ENCODE measurements at regions not wholly inside any gene's neighbourhood (a gene's known extent, or its start where the extent isn't known, plus 50 kb on each side); places are given as distances from the start of the nearest gene placed in this dataset.
A peak's percentile ranks its signal among the peaks of the same experiment; 100 is the strongest.

DNA sequence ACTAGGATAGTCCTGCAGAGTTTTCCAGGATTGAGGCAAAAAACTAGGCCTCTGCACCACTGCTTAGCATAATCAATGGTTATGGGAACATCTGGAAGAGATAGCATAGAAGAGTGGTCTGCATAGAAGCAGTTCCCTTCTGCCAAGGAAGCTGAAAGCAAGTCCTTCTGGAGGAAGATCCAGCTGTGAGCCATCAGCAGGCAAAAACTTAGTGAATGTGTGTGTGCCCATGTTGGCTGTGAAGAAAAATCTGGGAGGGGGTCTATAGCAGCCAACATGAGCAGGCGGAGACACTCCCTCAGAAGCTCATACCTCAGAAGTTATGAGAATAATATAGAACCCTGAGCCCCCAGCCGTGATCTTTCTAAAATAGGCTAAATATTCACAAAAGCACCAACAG, 228.1 kb upstream of the STEAP1 start:
- DNase-seq = peak in 1 of 2 donors; percentile 56

DNA sequence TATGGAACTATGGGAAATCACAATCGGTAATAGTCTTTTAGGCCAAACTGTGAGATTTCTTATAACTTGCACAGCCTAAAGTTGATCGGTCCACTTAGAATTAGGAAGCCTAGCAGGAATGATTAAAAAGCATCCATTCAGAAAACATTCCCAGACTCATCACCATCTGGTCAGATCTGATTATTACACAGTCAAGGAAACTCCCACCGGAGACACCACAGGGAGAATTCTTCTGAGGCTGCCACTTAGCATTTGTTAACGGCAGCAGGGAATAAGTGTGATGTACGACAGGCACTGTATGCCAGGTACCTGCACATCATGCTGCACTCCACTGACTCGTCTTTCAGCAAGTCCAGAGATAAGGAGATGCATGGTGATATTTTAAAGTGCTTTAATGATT, 227.6 kb upstream of the STEAP1 start:
- no peak for DNase-seq

DNA sequence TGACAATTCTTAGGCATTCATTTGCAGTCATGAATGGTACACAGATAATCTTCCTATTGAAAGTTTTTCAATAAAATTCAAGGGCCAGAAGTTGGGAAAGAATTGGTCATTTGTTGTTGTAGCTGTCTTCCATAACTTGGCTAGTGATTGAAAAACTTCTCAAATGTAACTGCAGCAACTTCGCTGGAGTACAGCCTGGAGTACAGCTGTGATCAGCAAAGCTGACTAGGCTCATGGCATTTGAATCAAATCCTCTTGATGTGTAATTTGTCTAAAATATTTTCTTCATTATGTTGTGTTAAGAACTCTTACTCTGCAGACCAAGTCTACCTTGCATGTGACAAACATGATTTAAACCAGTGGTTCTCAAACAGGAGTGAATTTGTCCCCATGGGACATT, 226.5 kb upstream of the STEAP1 start:
- DNase-seq = no peak

DNA sequence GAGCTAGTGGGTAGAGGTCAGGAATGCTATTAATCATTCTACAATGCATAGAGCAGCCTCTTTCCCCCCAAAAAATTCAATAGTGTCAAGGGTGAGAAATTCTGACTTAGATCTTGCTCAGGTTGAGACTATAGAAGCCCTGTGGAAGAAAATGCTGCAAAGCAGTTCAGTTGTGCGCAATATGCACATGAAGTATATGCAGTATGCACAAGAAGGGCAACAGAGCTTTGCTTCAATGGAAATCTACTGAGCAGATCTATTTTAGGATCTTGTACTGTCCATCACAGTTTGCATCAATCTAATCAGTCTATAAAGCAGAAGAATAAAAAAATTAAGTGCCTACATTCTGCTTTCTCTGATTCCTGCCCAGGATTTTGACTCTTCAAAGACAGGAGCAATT, 225.8 kb upstream of the STEAP1 start:
- DNase-seq = no peak

DNA sequence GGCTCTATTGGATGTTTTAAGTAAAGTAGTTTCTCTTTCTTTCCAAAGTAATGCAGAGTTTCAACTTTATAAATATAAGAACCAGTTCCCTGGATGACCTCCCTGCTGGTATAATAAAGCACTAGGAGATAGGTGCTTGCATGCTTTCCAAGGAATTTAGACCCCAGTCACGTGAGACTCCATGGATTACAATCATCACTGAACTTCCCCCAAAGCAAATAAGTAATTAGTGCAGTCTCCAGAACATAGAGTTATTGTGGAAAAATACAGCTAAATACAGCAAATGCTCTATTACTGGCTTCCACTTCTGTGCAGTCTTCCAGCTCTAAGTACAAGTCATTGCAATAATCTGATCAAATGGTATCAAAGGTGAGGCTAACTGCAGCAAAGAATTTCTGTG, 220.2 kb upstream of the STEAP1 start:
- no peak for DNase-seq

DNA sequence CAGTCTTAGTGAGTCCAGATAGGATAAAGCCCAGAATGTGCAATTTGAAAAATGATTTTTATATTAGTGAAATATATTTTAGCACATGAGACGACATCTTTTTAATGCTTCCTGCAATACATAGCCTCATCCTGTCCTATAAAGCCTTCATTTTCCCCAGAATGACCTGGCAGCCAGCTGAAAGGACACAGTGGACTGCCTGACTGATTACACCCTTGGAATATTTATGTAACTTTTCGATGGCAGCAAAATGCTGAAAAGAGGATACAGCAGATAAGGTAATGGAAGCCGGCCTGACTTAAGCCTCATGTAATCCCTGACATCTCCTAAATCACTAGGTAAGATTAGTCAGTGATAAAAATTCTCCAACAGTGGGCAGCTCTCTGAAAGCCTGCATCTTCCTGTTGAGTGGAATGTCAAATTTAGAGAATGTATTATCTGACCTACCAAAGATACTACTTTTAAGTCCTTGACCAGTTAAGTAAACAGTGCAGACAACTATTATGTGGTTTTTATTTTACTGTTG, 210.7 kb upstream of the STEAP1 start:
- no peak for DNase-seq

DNA sequence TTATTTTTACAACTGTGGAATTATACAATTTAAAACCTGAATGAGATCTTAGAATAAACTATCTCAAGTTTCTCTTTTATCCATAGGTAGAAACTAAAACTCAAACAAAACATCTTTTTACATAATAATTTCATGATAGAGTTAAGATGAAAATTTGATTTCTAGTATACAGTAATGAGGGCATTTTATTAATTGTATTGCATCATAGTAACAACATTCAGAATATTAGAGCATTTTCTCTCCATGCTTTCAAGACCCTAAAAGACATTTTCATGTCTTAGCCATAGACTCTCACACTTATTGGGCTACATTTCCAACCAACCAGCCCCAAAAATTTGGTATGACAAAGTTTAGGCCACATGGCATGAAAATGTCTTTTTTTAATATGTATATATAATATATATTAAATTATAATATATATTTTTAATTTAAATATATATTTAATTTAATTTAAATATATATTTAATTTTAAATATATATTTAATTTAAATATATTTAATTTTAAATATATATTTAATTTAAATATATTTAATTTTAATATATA, 195.7 kb upstream of the STEAP1 start:
- no peak for DNase-seq

DNA sequence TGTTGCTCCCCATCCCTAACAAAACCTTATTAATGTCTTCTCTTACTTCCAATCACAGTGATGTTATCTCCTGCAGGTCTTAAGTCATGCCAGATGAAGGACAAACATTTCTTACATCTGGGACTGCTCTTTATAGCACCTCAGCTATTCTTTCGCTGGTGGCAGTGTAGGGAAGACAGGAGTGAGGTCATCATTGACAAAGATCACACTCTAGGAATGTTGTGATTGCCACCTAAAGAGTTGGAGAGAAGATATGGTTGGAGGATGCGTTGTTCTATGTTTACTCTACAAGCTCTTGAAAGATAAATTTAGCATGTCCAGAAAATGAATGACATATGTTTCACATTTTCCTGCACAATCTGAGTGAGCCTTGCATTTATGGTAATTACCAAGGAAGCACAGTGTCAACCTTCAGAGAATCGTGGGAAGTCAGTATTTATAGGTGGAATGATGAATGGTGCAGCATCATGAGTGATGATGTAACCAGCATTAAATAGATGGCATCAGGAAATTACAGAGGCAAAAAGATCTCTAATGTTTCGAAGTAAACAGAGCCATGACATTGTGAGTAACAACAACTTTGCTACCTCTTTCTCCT, 188.1 kb upstream of the STEAP1 start:
- no peak for DNase-seq

DNA sequence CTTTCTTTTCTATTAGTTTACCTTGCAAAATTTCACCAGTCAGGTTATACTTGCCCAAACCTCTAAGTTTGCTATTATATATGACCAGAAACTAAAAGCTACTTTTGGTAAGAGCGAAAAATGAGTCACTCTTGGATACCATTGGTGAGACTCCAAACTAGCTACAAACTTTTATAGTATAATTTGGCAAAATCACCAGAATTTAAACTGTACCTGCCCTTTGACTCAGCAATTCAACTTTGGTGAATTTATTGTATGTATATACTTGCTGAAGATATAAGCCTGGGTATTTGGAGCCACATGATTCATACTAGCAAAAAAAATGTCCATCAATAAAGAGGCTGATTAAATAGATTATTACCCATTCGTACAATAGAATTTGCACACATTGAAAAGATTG, 178.7 kb upstream of the STEAP1 start:
- no peak for DNase-seq

DNA sequence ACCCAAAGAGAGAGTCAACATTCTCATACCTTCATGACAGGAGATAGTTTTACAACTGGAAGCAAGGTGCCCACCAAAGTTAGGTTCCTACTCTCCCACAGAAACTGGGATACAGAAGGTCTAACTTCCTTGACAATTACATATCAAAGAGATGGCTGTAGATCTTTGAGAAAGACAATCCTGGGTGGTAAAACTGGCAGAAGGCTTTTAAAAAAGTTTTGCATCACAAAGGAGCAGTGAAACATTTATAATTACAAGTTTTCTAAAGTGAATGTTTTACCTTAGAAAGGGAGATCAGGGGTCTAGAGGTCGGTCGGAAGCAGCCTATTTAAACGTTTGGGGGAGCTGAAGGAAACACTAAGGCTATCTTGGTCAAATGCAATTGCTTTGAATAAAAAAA, 166.6 kb upstream of the STEAP1 start:
- no peak for DNase-seq

DNA sequence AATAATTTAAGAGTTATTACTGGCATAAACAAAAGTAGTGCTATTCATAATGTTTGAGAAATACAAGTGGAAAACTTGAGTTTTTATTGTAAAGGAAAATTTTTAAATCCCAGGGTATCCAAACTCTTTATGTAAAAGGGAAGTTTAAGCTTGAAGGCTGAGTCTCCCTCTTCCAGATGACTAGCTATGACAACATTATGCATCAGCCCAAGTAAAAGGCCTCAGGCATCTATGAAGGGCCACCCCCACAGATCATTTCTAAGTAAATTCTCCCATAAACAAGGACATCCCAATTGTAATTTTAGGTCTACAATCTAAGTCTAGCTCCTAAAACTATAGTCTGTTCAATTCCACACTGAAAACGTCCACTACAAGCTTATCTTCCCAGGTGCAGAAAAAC, 166.2 kb upstream of the STEAP1 start:
- DNase-seq = no peak

DNA sequence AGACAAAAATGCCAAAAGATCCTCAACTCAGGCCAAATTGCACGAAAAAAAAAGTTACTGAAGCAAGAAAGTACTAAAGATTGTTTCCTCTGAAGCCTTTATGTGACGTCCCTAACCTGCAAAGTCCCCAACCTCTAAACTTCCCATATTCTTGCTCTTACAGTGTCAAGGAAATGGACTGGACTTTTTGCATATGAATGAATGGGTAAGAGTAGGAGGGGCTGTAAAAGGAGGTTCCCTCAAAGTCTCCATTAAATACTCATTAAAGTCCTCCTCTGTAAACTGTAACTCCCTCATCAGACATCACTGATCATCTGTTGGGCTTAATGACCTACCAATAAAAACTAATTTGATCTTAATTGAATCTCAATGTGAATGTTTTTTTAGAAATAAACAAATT, 164.8 kb upstream of the STEAP1 start:
- DNase-seq = no peak

DNA sequence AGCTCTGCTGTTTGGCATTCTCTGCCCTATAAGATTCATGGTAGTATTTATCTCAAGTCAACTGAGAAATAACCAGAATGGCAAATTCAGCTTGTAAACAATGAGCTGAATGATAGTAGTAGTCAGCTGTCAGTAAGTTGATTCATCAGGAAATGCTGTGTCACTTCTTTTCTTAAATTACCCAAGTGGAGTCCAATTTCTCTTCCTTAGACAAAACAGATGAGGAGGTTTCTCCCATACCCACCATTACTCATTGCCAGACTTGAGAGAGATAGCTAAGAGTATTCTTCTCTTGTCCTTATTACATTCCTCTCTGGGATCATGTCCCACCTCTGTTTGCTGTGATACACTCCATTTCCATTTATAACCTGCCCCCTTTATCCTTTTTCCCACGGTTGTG, 159.8 kb upstream of the STEAP1 start:
- DNase-seq = no peak

DNA sequence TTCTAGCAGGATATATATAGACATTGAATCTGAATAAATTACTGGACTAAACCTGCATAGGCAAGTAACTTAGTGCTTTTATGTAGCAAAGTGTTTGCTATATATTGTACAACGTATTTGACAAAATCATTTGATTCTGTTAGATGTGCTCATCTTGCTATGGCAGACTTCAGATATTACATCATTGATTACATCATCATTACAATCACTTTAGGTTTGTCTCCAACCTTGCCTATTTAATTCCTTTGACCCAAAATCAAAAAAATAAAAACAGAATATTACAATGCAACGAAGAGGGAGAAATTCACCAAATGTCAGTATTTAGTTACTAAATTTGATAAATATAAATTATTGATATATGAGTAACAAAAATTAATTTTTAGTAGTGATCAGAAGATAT, 155.7 kb upstream of the STEAP1 start:
- no peak for DNase-seq

DNA sequence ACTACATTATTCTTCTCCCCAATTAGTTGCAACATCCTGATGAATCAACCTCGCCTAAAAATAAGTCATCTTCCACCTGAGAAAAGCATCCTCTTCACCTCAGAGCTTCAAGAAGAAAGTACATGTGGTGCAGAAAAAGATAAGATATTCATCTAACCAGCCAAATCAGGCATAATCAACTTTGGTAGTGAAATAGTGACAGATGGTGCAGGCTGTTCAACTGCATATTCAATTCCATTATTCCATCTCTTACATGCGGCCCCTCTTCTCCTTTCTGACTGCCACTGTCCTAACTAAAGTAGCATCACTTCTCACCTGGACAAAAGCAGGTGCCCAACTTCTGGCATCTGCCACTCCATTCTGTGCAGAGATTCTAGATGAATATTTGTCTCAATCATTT, 148.4 kb upstream of the STEAP1 start:
- DNase-seq = no peak

DNA sequence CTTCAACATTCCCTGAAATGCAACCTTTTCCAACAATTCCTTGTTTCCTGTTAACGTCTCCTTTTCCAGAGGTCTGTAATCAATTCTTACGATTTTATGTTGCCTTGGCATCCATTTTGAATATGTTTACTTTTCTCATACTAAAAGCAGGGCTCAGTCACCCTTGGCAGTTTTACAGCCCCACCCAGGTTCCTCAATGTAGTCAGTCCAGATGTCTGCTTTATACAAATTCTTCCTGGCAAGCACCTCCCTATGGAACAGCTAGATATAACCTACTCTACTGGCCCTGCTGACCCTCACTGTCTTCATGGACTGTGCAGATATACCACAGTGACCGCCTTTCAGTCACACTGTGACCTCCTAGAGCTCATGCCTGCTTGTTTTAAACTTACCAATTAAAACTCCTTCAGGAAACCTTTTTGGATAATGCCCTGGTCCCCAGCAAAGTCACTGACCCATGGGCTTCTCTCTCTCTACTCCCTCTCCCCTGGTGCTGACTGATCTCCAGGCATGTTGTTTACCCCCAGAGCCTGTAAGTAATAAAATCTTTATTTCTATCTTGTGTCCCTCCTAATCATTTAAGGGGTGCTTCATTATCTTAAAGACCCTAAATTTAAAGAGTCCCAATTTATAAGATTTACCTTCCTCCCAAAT, 147.1 kb upstream of the STEAP1 start:
- DNase-seq = no peak

DNA sequence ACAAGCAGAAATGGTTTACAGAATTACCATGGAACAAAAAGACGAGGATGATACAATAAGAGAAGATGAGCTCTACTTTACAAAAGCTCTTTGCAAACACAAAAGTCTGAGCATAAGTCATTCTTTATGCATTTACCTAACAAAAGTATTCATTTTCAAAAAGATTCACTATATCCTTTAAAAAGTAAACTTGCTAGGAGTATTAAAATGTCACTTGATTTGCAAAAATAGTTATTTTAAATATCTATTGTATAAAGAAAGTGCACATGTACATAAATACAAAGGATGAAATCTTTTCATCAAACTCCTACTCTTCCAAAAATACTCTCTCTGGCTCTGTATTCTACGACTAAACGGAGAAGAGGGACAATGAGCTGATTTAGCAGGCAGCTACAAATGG, 146.4 kb upstream of the STEAP1 start:
- no peak for DNase-seq

DNA sequence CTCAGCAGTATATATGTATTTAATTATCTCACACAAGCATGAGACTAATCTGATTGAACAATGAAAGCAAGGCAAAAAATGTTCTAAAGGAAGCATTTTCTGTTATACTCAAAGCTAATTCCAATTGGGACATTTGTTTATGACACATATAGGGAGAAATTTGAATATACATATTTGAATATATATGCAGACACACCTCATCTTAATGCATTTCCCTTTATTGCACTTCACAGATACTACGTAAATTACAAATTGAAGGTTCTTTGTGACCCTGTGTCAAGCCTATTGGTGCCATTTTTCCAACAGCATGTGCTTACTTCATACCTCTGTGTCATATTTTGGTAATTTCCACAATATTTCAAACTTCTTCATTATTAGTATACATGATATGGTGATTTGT, 132.1 kb upstream of the STEAP1 start:
- DNase-seq = no peak

DNA sequence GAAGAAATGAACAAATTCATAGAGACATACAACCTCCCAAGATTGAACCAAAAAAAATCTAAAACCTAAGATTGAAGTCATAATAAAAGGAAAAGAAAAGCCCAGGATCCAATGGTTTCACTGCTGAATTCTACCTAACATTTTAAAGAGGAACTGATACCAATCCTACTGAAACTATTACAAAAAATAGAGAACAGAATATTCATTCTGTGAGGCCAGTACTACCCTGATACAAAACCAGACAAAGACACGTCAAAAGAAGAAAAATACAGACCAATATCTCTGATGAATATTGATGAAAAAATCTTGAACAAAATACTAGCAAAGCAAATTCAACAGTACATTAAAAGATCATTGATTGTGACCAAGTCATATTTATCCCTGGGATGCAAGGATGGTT, 128.5 kb upstream of the STEAP1 start:
- DNase-seq = no peak

DNA sequence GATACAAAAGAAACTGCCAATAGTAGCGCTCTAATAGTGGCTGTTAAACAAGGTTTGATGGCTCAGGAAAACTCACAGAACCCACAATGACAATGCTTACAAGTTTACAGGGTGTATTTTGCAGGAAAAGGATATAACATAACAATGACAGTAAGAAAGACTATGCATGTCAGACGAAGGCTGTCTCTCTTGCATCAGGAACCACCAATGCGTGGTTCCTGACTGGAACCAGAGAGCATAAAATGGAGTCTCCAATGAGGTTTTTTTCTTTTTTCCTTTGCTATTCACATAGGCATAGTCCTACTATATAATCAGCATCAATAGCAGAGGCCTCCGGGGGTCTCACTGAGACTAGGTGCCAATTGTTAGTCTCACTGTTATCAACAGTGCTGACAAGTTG, 120.4 kb upstream of the STEAP1 start:
- no peak for DNase-seq

DNA sequence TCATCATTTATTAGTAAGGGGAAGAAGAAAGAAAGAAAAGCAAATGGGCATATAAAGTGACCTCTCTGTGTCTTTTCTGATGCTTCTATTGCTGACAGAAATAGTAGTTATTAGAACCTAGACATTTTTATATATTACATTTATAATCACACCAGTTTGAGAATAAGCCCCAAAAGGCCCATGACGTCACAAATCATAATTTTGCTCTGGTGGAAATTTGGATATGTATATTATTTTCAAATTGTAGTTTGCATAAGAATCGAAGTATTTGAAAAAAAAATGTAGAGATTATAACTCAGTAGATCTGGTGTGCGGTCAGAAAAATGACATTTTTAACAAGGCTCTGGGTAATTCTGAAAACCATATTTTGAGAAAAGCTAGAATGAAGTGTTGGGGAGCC, 101.2 kb upstream of the STEAP1 start:
- DNase-seq = no peak

DNA sequence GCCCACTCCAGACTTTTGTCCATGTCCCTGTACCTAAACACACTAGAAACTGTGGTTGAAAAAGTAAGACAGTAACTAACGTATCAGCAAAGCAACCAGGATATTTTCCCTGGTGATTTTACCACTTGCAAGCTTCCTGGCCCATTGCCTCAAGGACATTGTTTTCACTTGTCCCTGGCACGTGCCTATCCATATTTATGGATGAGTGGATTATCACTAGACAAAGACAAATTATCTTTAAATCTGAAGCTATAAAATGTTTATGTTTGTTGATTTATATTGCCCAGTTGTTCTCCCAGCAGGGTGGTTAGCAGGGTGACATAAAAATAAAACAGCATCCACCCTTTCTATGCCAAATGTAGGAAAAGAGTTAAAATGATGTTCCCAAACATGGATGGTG, 93.2 kb upstream of the STEAP1 start:
- DNase-seq = no peak

DNA sequence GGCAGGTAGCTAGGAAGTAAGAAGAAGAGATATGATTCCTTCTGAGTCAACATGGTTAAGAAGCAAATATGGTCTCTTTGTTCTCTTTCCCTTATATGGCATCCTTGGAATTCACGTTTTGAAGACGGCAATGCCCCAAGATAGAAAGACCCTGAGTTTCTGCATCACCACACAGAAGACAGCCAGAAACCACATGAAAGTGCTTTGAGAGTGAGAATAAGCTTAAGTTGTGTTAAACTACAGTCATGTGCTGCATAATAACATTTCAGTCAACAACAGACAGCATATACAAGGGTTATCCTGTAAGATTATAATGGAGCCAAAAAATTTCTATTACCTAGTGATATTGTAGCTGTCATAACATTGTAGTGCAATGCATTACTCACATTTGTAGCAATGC, 89.9 kb upstream of the STEAP1 start:
- no peak for DNase-seq

DNA sequence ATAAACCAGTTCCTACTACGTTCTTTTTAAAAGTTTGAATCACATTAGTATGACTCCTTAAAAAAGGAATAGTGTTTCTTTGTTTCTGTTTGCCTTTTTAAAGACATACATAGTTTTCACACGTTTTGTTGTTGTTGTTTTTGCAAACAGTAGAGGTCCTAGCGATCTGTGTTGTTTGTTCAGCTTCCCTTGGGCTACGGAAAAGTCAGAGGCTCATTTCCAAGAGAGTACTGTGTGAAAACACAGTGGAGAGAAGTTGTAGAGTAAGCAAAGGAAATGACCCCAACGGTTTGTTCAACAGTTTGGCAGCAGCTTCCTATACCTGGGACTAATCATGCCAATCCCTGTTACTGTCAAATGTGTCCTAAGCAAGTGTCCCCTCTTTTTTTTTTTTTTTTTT, 87.1 kb upstream of the STEAP1 start:
- no peak for DNase-seq
